ENCODE measurements at regions not wholly inside any gene's neighbourhood (a gene's known extent, or its start where the extent isn't known, plus 50 kb on each side); places are given as distances from the start of the nearest gene placed in this dataset.

GRCh38 chr3:73215901-73216300 lies 154.4 kb downstream of the EBLN2 start:
- no peak overlapping the region for H3K9ac ChIP-seq (replicated peaks in 1 of 4; ENCODE audit: extremely low read depth in 1 of 4, low read depth in 3 of 4, low read length in 3 of 4)
- FAIRE-seq = no peak
- H3K27ac ChIP-seq (ENCODE audit: low read depth, low read length) = no peak overlapping the region

More at GRCh38 chr3:73215901-73216300, 154.4 kb downstream of the EBLN2 start:
- no peak overlapping the region for H2BK12ac ChIP-seq (ENCODE audit: low read depth, low read length)
- no peak overlapping the region for H2BK120ac ChIP-seq (replicated peaks; ENCODE audit: low read depth, low read length)
- no peaks in the 10 kb centered on the region for H3K27me3 ChIP-seq (replicated peaks in 1 of 4; ENCODE audit: control insufficient read depth in 3 of 4, extremely low read depth in 1 of 4, insufficient read depth in 3 of 4, low read length in 3 of 4)
- H2BK20ac ChIP-seq (ENCODE audit: low read length) = no peak overlapping the region
- no peaks in the 10 kb centered on the region for H3K9me3 ChIP-seq (ENCODE audit: insufficient read depth in 2 of 2, low read depth in 1 of 2, low read length in 1 of 2)
- H3K4me2 ChIP-seq (ENCODE audit: insufficient read depth in 1 of 2, low read depth in 2 of 2, low read length in 2 of 2) = no peak overlapping the region
- H3K4me1 ChIP-seq (replicated peaks in 1 of 4; ENCODE audit: control insufficient read depth in 3 of 4, insufficient read depth in 4 of 4, low read length in 3 of 4) = no peaks in the 10 kb centered on the region
- no peak for DNase-seq (ENCODE audit: low read depth in 1 of 2, low spot score in 2 of 2)
- H2BK15ac ChIP-seq (ENCODE audit: low read length) = no peak overlapping the region
- H4K91ac ChIP-seq (replicated peaks; ENCODE audit: insufficient read length, low read length) = no peak overlapping the region
- no peak overlapping the region for H2AK5ac ChIP-seq (ENCODE audit: low read depth, low read length)
- H3K18ac ChIP-seq (ENCODE audit: extremely low read depth, low read length) = no peak overlapping the region
- CTCF ChIA-PET (ENCODE audit: partially characterized antibody) = interaction anchor here (0.6 to 0.7 kb wide), 3 partner anchors 97 to 767 kb away, joined by 3 read pairs; no protein-coding TSS in a partner anchor
- no peak overlapping the region for H2AFZ ChIP-seq (ENCODE audit: low read length)
- H3K79me1 ChIP-seq (ENCODE audit: low read depth, low read length) = no peaks in the 10 kb centered on the region
- H2BK5ac ChIP-seq (ENCODE audit: low read depth, low read length) = no peak overlapping the region
- H4K20me1 ChIP-seq (replicated peaks in 1 of 2; ENCODE audit: control insufficient read depth in 1 of 2, insufficient read depth in 2 of 2, low read length in 2 of 2) = no peaks in the 10 kb centered on the region
- H4K5ac ChIP-seq (ENCODE audit: insufficient read length, low read depth, low read length) = no peak overlapping the region
- no peak overlapping the region for H3K4me3 ChIP-seq (ENCODE audit: extremely low read depth in 1 of 4, insufficient read depth in 2 of 4, low read depth in 3 of 4, low read length in 4 of 4)
- no peaks in the 10 kb centered on the region for H3K36me3 ChIP-seq (ENCODE audit: control insufficient read depth in 2 of 4, insufficient read depth in 4 of 4, low read length in 3 of 4)
- H3K14ac ChIP-seq (ENCODE audit: insufficient read length) = no peak overlapping the region
- TF ChIP-seq CEBPB (IDR thresholded peaks at IDR 0.05; ENCODE audit: low read depth, low read length) (no peak), TCF12 (IDR thresholded peaks at IDR 0.05; ENCODE audit: low read depth, low read length) (no peak), BRCA1 (IDR thresholded peaks at IDR 0.05; ENCODE audit: low read depth, low read length) (no peak), USF2 (IDR thresholded peaks at IDR 0.05; ENCODE audit: low read length) (no peak), KDM4A (IDR thresholded peaks at IDR 0.05; ENCODE audit: low read depth, low read length, severe bottlenecking) (no peak), EGR1 (IDR thresholded peaks at IDR 0.05; ENCODE audit: borderline replicate concordance, low read depth, low read length) (no peak), POLR2A (IDR thresholded peaks at IDR 0.05; ENCODE audit: control extremely low read depth in 1 of 2, low read depth in 2 of 2, low read length in 2 of 2) (no peak)
- TF ChIP-seq, protein P1, sequence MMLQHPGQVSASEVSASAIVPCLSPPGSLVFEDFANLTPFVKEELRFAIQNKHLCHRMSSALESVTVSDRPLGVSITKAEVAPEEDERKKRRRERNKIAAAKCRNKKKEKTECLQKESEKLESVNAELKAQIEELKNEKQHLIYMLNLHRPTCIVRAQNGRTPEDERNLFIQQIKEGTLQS (IDR thresholded peaks at IDR 0.05; ENCODE audit: insufficient read depth, low read depth, low read length) = no peak
- no peak overlapping the region for H4K8ac ChIP-seq (ENCODE audit: extremely low read depth, insufficient read depth, low read length)
- no peaks in the 10 kb centered on the region for H3K23me2 ChIP-seq (ENCODE audit: low read depth, low read length)
- no peak overlapping the region for H3K23ac ChIP-seq (ENCODE audit: insufficient read length)
- WGBS, 2 experiments (ENCODE audit: extremely low coverage in 1 of 2, insufficient coverage in 1 of 2, insufficient read length in 1 of 2, insufficient replicate concordance in 2 of 2, low coverage in 1 of 2, low lambda C conversion rate in 2 of 2, missing lambda C conversion rate in 1 of 2) = 96% methylated on average over 4 of the region's 4 CpGs; no CpG with 5 or more reads in 1 of the 2 experiments
- H3K56ac ChIP-seq (replicated peaks; ENCODE audit: insufficient read length, low read depth, low read length) = no peak overlapping the region
- POLR2A ChIA-PET (ENCODE audit: partially characterized antibody) = no interaction called here
- H3K79me2 ChIP-seq (ENCODE audit: control insufficient read depth in 1 of 2, insufficient read depth in 2 of 2, low read length in 2 of 2) = no peaks in the 10 kb centered on the region
- H3K4ac ChIP-seq (replicated peaks; ENCODE audit: insufficient read length, low read depth, low read length) = no peak overlapping the region
